Panc1 (cell line): ENCODE measurements at regions not wholly inside any gene's neighbourhood (a gene's known extent, or its start where the extent isn't known, plus 50 kb on each side); places are given as distances from the start of the nearest gene placed in this dataset.
"Not testable (repeated sequence)": the region's sequence is repeated elsewhere in the genome, so short reads cannot be mapped to it uniquely, and the experiment has no call there.

Source experiments
- ATAC-seq: fragments of 200-7000 bp; cut with Tn5 transposase; 2 replicates; pipeline ENCODE4 v1.9.1; 2020; ENCODE audit warnings: mild to moderate bottlenecking, moderate library complexity
- BruUV-seq: library from RNA; stranded (reverse); fragments of 400-500 nt; replicated peaks from 2 replicates; lab custom pipeline; 2021; lab: Mats Ljungman, UMichigan
- CTCF ChIA-PET: fragments of 300-600 bp; sonication (Branson Sonifier 250); formaldehyde crosslinking; loops from one replicate; lab custom pipeline; 2022; ENCODE audit warnings: antibody characterized with exemption; lab: Charles Lee
- POLR2A ChIA-PET: fragments of 300-600 bp; sonication (Branson Sonifier 250); formaldehyde crosslinking; loops from one replicate; lab custom pipeline; 2022; ENCODE audit warnings: antibody characterized with exemption; lab: Charles Lee
- DNase-seq: peaks from one replicate; pipeline ENCODE4 v3.0.0-alpha.2; 2010; ENCODE audit warnings: low read depth, low spot score
- H3K27ac ChIP-seq: 2 replicates; pipeline ENCODE4 v1.5.1; 2011; ENCODE audit warnings: mild to moderate bottlenecking, low read length, inconsistent platforms
- H3K27me3 ChIP-seq: fragments of 200-500 bp; sonication (Bioruptor generic); 2 replicates; pipeline ENCODE4 v1.6.0; 2014; ENCODE audit warnings: low read length, inconsistent platforms; ENCODE audit not compliant: control insufficient read depth, insufficient read depth
- H3K36me3 ChIP-seq: fragments of 200-500 bp; sonication (Bioruptor generic); 2 replicates; pipeline ENCODE4 v1.5.1; 2014; ENCODE audit warnings: inconsistent platforms, mild to moderate bottlenecking, low read length, moderate library complexity; ENCODE audit not compliant: control insufficient read depth, insufficient read depth
- H3K4me1 ChIP-seq: 2 replicates; pipeline ENCODE4 v1.5.1; 2011; ENCODE audit warnings: inconsistent platforms, mild to moderate bottlenecking, low read length, moderate library complexity; ENCODE audit not compliant: control insufficient read depth, insufficient read depth
- H3K4me3 ChIP-seq, 2 experiments: 2 replicates each; pipeline ENCODE4 v1.5.1; 2011 to 2012; ENCODE audit warnings: low read depth in 2 of 2, low read length in 2 of 2, mild to moderate bottlenecking in 2 of 2, inconsistent platforms in 1 of 2, moderate library complexity in 1 of 2
- H3K9me3 ChIP-seq: fragments of 200-500 bp; sonication (Bioruptor generic); 2 replicates; pipeline ENCODE4 v1.5.1; 2014; ENCODE audit warnings: low read depth, mild to moderate bottlenecking, inconsistent platforms, low read length, moderate library complexity; ENCODE audit not compliant: control insufficient read depth, insufficient read depth
- CTCF ChIP-seq: fragments of 450-650 bp; IDR thresholded peaks from 2 replicates; pipeline ENCODE4 v1.5.1; 2017; ENCODE audit warnings: mild to moderate bottlenecking
- in situ Hi-C: cut with HindIII; loops from 2 replicates; pipeline ENCODE4 v1.10.0; 2016; ENCODE audit warnings: low sequenced_read_pairs, low pct_unique_long_range_greater_than_20kb
- intact Hi-C: fragments of 100-400 bp; cut with micrococcal nuclease; formaldehyde crosslinking; loops from one replicate; pipeline ENCODE4 v1.10.0; 2022; ENCODE audit not compliant: unreplicated experiment

DNA sequence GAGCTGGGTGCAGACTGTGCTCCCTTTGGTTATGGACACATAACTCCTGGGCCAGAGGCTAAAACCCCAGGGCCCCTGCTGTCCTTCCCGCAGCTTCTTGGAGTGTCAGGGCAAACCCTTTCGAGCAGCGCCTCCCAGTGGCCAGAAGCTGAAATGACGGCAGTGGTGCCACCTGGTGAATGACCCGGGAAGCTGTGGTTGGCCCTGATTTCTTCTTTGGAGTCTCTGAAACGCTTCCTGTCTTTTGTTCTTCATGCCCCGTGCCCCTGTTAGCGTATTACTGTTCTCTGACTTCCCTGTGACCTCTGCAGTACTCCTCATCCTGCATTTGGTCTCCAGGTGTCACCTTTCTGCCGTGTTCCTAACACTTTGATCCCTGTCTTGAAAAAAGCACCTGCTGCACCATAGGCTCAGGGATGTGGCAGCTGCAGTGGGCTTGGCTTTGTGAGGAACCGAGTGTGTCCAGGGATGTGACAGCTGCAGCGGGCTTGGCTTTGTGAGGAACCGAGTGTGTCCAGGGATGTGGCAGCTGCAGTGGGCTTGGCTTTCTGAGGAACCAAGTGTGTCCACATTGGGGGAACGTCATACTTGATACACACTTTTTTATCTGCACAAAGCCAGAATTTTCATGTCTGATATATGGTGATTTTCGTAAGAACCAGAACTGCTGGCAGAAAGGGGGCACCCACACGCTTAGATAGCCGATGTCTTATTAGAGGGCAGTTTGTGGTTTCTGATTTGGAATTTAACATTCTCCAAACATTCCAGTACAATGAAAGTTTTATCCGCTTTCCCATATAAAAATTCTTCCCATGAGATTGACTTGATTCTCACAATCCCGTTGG lies 241.8 kb upstream of the FRG2C start:
- H3K9me3 ChIP-seq, H3K4me3 ChIP-seq, ATAC-seq, CTCF ChIA-PET, POLR2A ChIA-PET, DNase-seq, in situ Hi-C loops, H3K27ac ChIP-seq, H3K27me3 ChIP-seq, H3K36me3 ChIP-seq, H3K4me1 ChIP-seq: not testable (repeated sequence)
- TSS peak; percentile 54 for BruUV-seq
- TF ChIP-seq CTCF, result peak; percentile 86
- intact Hi-C loops, result loop anchor here (10.0 kb wide), 1 partner anchor 128 kb away; no protein-coding TSS in a partner anchor

DNA sequence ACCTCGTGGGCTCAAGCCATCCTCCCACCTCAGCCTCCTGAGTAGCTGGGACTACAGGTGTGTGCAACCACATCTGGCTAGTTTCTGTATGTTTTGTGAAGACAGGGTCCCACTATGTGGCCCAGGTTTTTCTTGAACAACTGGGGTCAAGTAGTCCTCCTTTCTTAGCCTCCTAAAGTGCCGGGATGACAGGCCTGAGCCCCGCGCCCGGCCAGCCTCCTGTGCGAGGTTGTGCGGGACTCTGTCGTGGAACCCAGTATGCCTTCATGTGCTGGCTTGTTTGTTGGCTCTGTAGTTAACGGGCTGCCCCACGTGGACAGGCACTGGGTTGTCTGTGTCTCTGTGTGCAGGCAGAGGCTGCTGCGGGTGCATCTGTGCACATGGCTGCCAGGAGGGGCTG lies 238.7 kb upstream of the FRG2C start:
- CTCF ChIA-PET, H3K27ac ChIP-seq, DNase-seq, H3K36me3 ChIP-seq, POLR2A ChIA-PET, H3K4me3 ChIP-seq, H3K4me1 ChIP-seq, in situ Hi-C loops, H3K9me3 ChIP-seq, BruUV-seq, H3K27me3 ChIP-seq, ATAC-seq: not testable (repeated sequence)
- intact Hi-C loops, result loop anchor here (10.0 kb wide), 1 partner anchor 131 kb away; no protein-coding TSS in a partner anchor

DNA sequence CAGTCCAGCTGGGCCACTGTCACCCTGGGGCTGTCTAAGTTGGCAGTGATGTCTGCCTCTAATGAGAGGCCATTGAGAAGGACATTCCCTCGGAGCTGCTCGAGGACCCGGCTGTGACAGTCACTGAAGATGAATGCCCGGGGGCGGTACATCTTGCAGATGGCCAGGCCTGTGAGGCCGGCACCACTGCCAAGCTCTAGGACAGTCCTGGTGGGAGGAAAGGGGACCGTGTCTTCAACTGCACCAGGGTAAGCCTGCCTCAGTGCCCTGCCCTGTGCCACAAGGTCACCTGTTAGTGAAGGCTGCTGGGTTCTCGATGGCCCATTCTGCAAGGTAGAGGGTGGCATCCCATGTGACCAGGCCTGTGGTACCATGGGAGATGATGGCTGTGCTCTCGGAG lies 236.6 kb upstream of the FRG2C start:
- intact Hi-C loops, result loop anchor here (10.0 kb wide), 1 partner anchor 133 kb away; no protein-coding TSS in a partner anchor
- BruUV-seq, H3K27ac ChIP-seq, H3K27me3 ChIP-seq, POLR2A ChIA-PET, DNase-seq, H3K4me1 ChIP-seq, H3K36me3 ChIP-seq, in situ Hi-C loops, H3K4me3 ChIP-seq, H3K9me3 ChIP-seq, ATAC-seq: not testable (repeated sequence)
- CTCF ChIA-PET, result interaction anchor here (0.6 kb wide), 1 partner anchor 137 kb away, joined by 4 read pairs; no protein-coding TSS in a partner anchor

DNA sequence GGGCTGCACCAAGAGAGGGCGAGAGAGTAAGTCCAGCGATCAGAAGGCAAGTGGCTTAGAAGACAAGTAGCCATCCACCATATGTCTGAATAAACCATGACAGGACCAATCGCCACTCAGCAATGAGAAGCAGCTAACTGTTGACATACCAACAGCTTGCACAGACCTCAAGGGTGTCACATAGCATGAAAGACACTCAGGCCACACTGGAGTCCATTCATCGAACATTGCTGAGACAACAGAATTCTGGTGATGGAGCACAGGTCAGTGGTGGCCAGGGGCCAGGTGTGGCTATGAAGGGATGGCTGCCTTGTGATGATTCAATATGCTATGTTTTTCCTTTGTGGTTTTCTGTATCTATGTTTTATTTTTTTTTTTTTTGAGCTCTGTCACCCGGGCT lies 236.2 kb upstream of the FRG2C start:
- DNase-seq, BruUV-seq, in situ Hi-C loops, ATAC-seq, H3K36me3 ChIP-seq, H3K4me1 ChIP-seq, H3K27me3 ChIP-seq, H3K27ac ChIP-seq, H3K4me3 ChIP-seq, POLR2A ChIA-PET, H3K9me3 ChIP-seq, CTCF ChIA-PET: not testable (repeated sequence)
- intact Hi-C loops, result loop anchor here (10.0 kb wide), 1 partner anchor 133 kb away; no protein-coding TSS in a partner anchor
